ENCODE measurements at regions not wholly inside any gene's neighbourhood (a gene's known extent, or its start where the extent isn't known, plus 50 kb on each side); places are given as distances from the start of the nearest gene placed in this dataset.
"Not testable (repeated sequence)": the region's sequence is repeated elsewhere in the genome, so short reads cannot be mapped to it uniquely, and the experiment has no call there.

GRCh38 chr21:7951854-7952519, 2569.4 kb upstream of the TPTE start:
- Histone ChIP-seq H3K27me3 (no peaks in the 10 kb centered on the region), H3K36me3 (no peaks in the 10 kb centered on the region), H3K27ac (no peak overlapping the region), H3K4me1 (ENCODE audit: insufficient read depth) (no peaks in the 10 kb centered on the region), H3K4me3 (no peak overlapping the region), H3K9me3 (peaks cover 4 to 46% of the 10 kb centered on the region in 2 donors)
- intact Hi-C loops (cut with DNase I), result no loop called here
- DNase-seq, result no peak
- WGBS, 3 donors, result 53 to 64% (median 60%) methylated on average over 14 of the region's 14 CpGs
- TF ChIP-seq POLR2A (IDR thresholded peaks at IDR 0.05) (no peak), CTCF (IDR thresholded peaks at IDR 0.05) (no peak)

DNA sequence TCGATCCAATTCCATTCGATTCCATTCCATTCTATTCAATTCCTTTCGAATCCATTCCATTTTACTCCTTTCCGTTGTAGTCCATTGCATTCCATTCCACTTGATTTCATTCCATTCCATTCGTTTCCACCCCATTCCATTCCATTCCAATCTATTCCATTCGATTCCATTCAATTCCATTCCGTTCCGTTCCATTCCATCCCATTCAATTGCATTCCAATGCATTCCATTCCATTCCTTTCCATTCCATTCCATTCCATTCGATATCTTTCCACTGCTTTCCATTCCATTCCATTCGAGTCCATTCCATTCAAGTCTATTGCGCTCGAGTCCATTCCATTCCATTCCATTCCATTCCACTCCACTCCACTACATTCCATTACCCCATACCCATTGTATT, 2568.7 kb upstream of the TPTE start:
- TF ChIP-seq EP300 (IDR thresholded peaks at IDR 0.05), result no peak
- no peak for TF ChIP-seq CTCF (IDR thresholded peaks at IDR 0.05)
- no peak for TF ChIP-seq POLR2A (IDR thresholded peaks at IDR 0.05)
- Histone ChIP-seq H3K9me3 (peaks cover 4 to 47% of the 10 kb centered on the region in 2 donors), H3K27me3 (no peaks in the 10 kb centered on the region), H3K27ac (no peak overlapping the region), H3K36me3 (no peaks in the 10 kb centered on the region), H3K4me1 (ENCODE audit: insufficient read depth) (no peaks in the 10 kb centered on the region), H3K4me3 (no peak overlapping the region)
- no peak for DNase-seq
- WGBS, 3 donors, result 63 to 68% (median 65%) methylated on average over 12 of the region's 12 CpGs
- intact Hi-C loops (cut with DNase I), result no loop called here

- TF ChIP-seq POLR2A (IDR thresholded peaks at IDR 0.05) (no peak), EP300 (IDR thresholded peaks at IDR 0.05) (no peak), CTCF (IDR thresholded peaks at IDR 0.05) (no peak)
- Histone ChIP-seq H3K27me3 (no peaks in the 10 kb centered on the region), H3K4me1 (ENCODE audit: insufficient read depth) (no peaks in the 10 kb centered on the region), H3K4me3 (no peak overlapping the region), H3K27ac (no peak overlapping the region), H3K9me3 (peaks cover 4 to 47% of the 10 kb centered on the region in 2 donors), H3K36me3 (no peaks in the 10 kb centered on the region)
- no peak for DNase-seq
- intact Hi-C loops (cut with DNase I), result no loop called here
- WGBS, 3 donors, result 41 to 49% (median 48%) methylated on average over 2 of the region's 2 CpGs
Observed at GRCh38 chr21:7953058-7953457, 2568.3 kb upstream of the TPTE start.

GRCh38 chr21:7955358-7956073, 2565.9 kb upstream of the TPTE start:
- H3K27me3 ChIP-seq; DNase-seq; intact Hi-C loops (cut with DNase I); H3K27ac ChIP-seq; H3K4me1 ChIP-seq (ENCODE audit: insufficient read depth); H3K4me3 ChIP-seq; H3K36me3 ChIP-seq: not testable (repeated sequence)
- peaks cover 1 to 39% of the 10 kb centered on the region in 2 donors for H3K9me3 ChIP-seq
- 74 to 79% (median 76%) methylated on average over 20 of the region's 20 CpGs for WGBS, 3 donors

GRCh38 chr21:7956074-7956452, 2565.3 kb upstream of the TPTE start:
- H3K4me1 ChIP-seq (ENCODE audit: insufficient read depth); H3K27ac ChIP-seq; intact Hi-C loops (cut with DNase I); H3K36me3 ChIP-seq; DNase-seq; H3K4me3 ChIP-seq; H3K27me3 ChIP-seq: not testable (repeated sequence)
- 36 to 56% (median 50%) methylated on average over 2 of the region's 2 CpGs for WGBS, 3 donors
- H3K9me3 ChIP-seq, result peaks cover 0 to 35% of the 10 kb centered on the region in 2 donors

GRCh38 chr21:7956998-7957712, 2564.2 kb upstream of the TPTE start:
- H3K36me3 ChIP-seq; DNase-seq; H3K27ac ChIP-seq; H3K4me1 ChIP-seq (ENCODE audit: insufficient read depth); intact Hi-C loops (cut with DNase I); H3K27me3 ChIP-seq; H3K4me3 ChIP-seq: not testable (repeated sequence)
- H3K9me3 ChIP-seq, result peaks cover 0 to 33% of the 10 kb centered on the region in 2 donors
- WGBS, 3 donors, result 45 to 60% (median 58%) methylated on average over 5 of the region's 5 CpGs

Measured in ovary (tissue), 7 donors.